HG03432 (cell line): ENCODE measurements at regions not wholly inside any gene's neighbourhood (a gene's known extent, or its start where the extent isn't known, plus 50 kb on each side); places are given as distances from the start of the nearest gene placed in this dataset.

Experiments
- ATAC-seq: cut with Tn5 transposase; IDR thresholded peaks from one replicate; pipeline ENCODE4 v1.9.1; 2021; ENCODE audit warnings: mild to moderate bottlenecking, moderate library complexity; ENCODE audit not compliant: unreplicated experiment

GRCh38 chr10:28952523-28952922 lies 275.2 kb downstream of the BAMBI start:
- no peak for ATAC-seq

GRCh38 chr10:28954211-28954610 lies 276.9 kb downstream of the BAMBI start:
- no peak for ATAC-seq

GRCh38 chr10:28958468-28958867 lies 281.1 kb downstream of the BAMBI start:
- ATAC-seq, result no peak

- ATAC-seq, result no peak
These were observed 282.7 kb downstream of the BAMBI start for GRCh38 chr10:28959850-28960501.

GRCh38 chr10:28962768-28963167 lies 285.4 kb downstream of the BAMBI start:
- ATAC-seq, result no peak

GRCh38 chr10:28963539-28964221 lies 286.4 kb downstream of the BAMBI start:
- no peak for ATAC-seq

- no peak for ATAC-seq
These were observed 288.6 kb downstream of the BAMBI start for GRCh38 chr10:28965937-28966336.

GRCh38 chr10:28967031-28967430 lies 289.7 kb downstream of the BAMBI start:
- no peak for ATAC-seq

GRCh38 chr10:28969413-28969812 lies 292.1 kb downstream of the BAMBI start:
- ATAC-seq, result no peak

GRCh38 chr10:28970231-28970630 lies 292.9 kb downstream of the BAMBI start:
- ATAC-seq, result no peak

- ATAC-seq, result no peak
These were observed 293.9 kb downstream of the BAMBI start for GRCh38 chr10:28971255-28971654.

- no peak for ATAC-seq
These were observed 294.4 kb downstream of the BAMBI start for GRCh38 chr10:28971764-28972163.

GRCh38 chr10:28973309-28973972 lies 296.1 kb downstream of the BAMBI start:
- ATAC-seq, result no peak

GRCh38 chr10:28975891-28976531 lies 298.7 kb downstream of the BAMBI start:
- no peak for ATAC-seq

GRCh38 chr10:28977518-28977917 lies 300.2 kb downstream of the BAMBI start:
- no peak for ATAC-seq

GRCh38 chr10:28980264-28980663 lies 302.9 kb downstream of the BAMBI start:
- ATAC-seq, result no peak

- ATAC-seq, result peak; percentile 48
These were observed 303.7 kb downstream of the BAMBI start for GRCh38 chr10:28981007-28981406.

GRCh38 chr10:28982974-28983373 lies 305.7 kb downstream of the BAMBI start:
- no peak for ATAC-seq

GRCh38 chr10:28983799-28984198 lies 305.1 kb upstream of the LYZL1 start:
- ATAC-seq, result no peak

- ATAC-seq, result peak; percentile 87
These were observed 304.4 kb upstream of the LYZL1 start for GRCh38 chr10:28984431-28984830.

- ATAC-seq, result no peak
These were observed 303.6 kb upstream of the LYZL1 start for GRCh38 chr10:28985137-28985885.
